ENCODE measurements at regions not wholly inside any gene's neighbourhood (a gene's known extent, or its start where the extent isn't known, plus 50 kb on each side); places are given as distances from the start of the nearest gene placed in this dataset.

- in situ Hi-C loops (cut with HindIII; ENCODE audit: low pct_unique_long_range_greater_than_20kb, low sequenced_read_pairs) = no loop called here
- no peak for DNase-seq (ENCODE audit: low read depth)
Observed at GRCh38 chr7:10082896-10083295, 890.8 kb upstream of the PHF14 start.

GRCh38 chr7:10083766-10084165 is 889.9 kb upstream of the PHF14 start:
- in situ Hi-C loops (cut with HindIII; ENCODE audit: low pct_unique_long_range_greater_than_20kb, low sequenced_read_pairs) = no loop called here

GRCh38 chr7:10085231-10085630 is 888.4 kb upstream of the PHF14 start:
- no peak for DNase-seq (ENCODE audit: low read depth)
- in situ Hi-C loops (cut with HindIII; ENCODE audit: low pct_unique_long_range_greater_than_20kb, low sequenced_read_pairs) = no loop called here

More at GRCh38 chr7:10083766-10084165, 889.9 kb upstream of the PHF14 start:
- DNase-seq (ENCODE audit: low read depth) = no peak

- DNase-seq (ENCODE audit: low read depth) = no peak
- in situ Hi-C loops (cut with HindIII; ENCODE audit: low pct_unique_long_range_greater_than_20kb, low sequenced_read_pairs) = no loop called here
Observed at GRCh38 chr7:10100572-10100971, 873.1 kb upstream of the PHF14 start.

GRCh38 chr7:10101351-10101750 is 872.3 kb upstream of the PHF14 start:
- DNase-seq (ENCODE audit: low read depth) = no peak
- in situ Hi-C loops (cut with HindIII; ENCODE audit: low pct_unique_long_range_greater_than_20kb, low sequenced_read_pairs) = no loop called here

GRCh38 chr7:10104292-10104691 is 869.4 kb upstream of the PHF14 start:
- no peak for DNase-seq (ENCODE audit: low read depth)
- in situ Hi-C loops (cut with HindIII; ENCODE audit: low pct_unique_long_range_greater_than_20kb, low sequenced_read_pairs) = no loop called here

- in situ Hi-C loops (cut with HindIII; ENCODE audit: low pct_unique_long_range_greater_than_20kb, low sequenced_read_pairs) = no loop called here
- DNase-seq (ENCODE audit: low read depth) = peak; percentile 18
Observed at GRCh38 chr7:10106609-10107008, 867.1 kb upstream of the PHF14 start.

- DNase-seq (ENCODE audit: low read depth) = no peak
- in situ Hi-C loops (cut with HindIII; ENCODE audit: low pct_unique_long_range_greater_than_20kb, low sequenced_read_pairs) = no loop called here
Observed at GRCh38 chr7:10116511-10116910, 857.2 kb upstream of the PHF14 start.

- in situ Hi-C loops (cut with HindIII; ENCODE audit: low pct_unique_long_range_greater_than_20kb, low sequenced_read_pairs) = no loop called here
- no peak for DNase-seq (ENCODE audit: low read depth)
Observed at GRCh38 chr7:10117815-10118214, 855.9 kb upstream of the PHF14 start.

- no peak for DNase-seq (ENCODE audit: low read depth)
- in situ Hi-C loops (cut with HindIII; ENCODE audit: low pct_unique_long_range_greater_than_20kb, low sequenced_read_pairs) = no loop called here
Observed at GRCh38 chr7:10120936-10121335, 852.7 kb upstream of the PHF14 start.

GRCh38 chr7:10121631-10122030 is 852.0 kb upstream of the PHF14 start:
- DNase-seq (ENCODE audit: low read depth) = no peak
- in situ Hi-C loops (cut with HindIII; ENCODE audit: low pct_unique_long_range_greater_than_20kb, low sequenced_read_pairs) = no loop called here

GRCh38 chr7:10122551-10123100 is 851.0 kb upstream of the PHF14 start:
- in situ Hi-C loops (cut with HindIII; ENCODE audit: low pct_unique_long_range_greater_than_20kb, low sequenced_read_pairs) = no loop called here
- no peak for DNase-seq (ENCODE audit: low read depth)

- DNase-seq (ENCODE audit: low read depth) = no peak
- in situ Hi-C loops (cut with HindIII; ENCODE audit: low pct_unique_long_range_greater_than_20kb, low sequenced_read_pairs) = no loop called here
Observed at GRCh38 chr7:10128748-10129147, 844.9 kb upstream of the PHF14 start.

- in situ Hi-C loops (cut with HindIII; ENCODE audit: low pct_unique_long_range_greater_than_20kb, low sequenced_read_pairs) = no loop called here
- no peak for DNase-seq (ENCODE audit: low read depth)
Observed at GRCh38 chr7:10138087-10138854, 835.4 kb upstream of the PHF14 start.

GRCh38 chr7:10146271-10146670 is 827.4 kb upstream of the PHF14 start:
- in situ Hi-C loops (cut with HindIII; ENCODE audit: low pct_unique_long_range_greater_than_20kb, low sequenced_read_pairs) = no loop called here

GRCh38 chr7:10156972-10157371 is 816.7 kb upstream of the PHF14 start:
- no peak for DNase-seq (ENCODE audit: low read depth)
- in situ Hi-C loops (cut with HindIII; ENCODE audit: low pct_unique_long_range_greater_than_20kb, low sequenced_read_pairs) = no loop called here

More at GRCh38 chr7:10146271-10146670, 827.4 kb upstream of the PHF14 start:
- DNase-seq (ENCODE audit: low read depth) = no peak

- in situ Hi-C loops (cut with HindIII; ENCODE audit: low pct_unique_long_range_greater_than_20kb, low sequenced_read_pairs) = no loop called here
Observed at GRCh38 chr7:10181996-10182395, 791.7 kb upstream of the PHF14 start.

GRCh38 chr7:10192074-10192473 is 781.6 kb upstream of the PHF14 start:
- in situ Hi-C loops (cut with HindIII; ENCODE audit: low pct_unique_long_range_greater_than_20kb, low sequenced_read_pairs) = no loop called here

More at GRCh38 chr7:10181996-10182395, 791.7 kb upstream of the PHF14 start:
- no peak for DNase-seq (ENCODE audit: low read depth)

GRCh38 chr7:10205696-10206095 is 768.0 kb upstream of the PHF14 start:
- no peak for DNase-seq (ENCODE audit: low read depth)
- in situ Hi-C loops (cut with HindIII; ENCODE audit: low pct_unique_long_range_greater_than_20kb, low sequenced_read_pairs) = no loop called here

More at GRCh38 chr7:10192074-10192473, 781.6 kb upstream of the PHF14 start:
- no peak for DNase-seq (ENCODE audit: low read depth)

GRCh38 chr7:10210000-10210399 is 763.7 kb upstream of the PHF14 start:
- in situ Hi-C loops (cut with HindIII; ENCODE audit: low pct_unique_long_range_greater_than_20kb, low sequenced_read_pairs) = no loop called here
- DNase-seq (ENCODE audit: low read depth) = no peak

Data from Caki2 (cell line).